Esophagus muscularis mucosa (tissue), 4 donors: ENCODE measurements at regions not wholly inside any gene's neighbourhood (a gene's known extent, or its start where the extent isn't known, plus 50 kb on each side); places are given as distances from the start of the nearest gene placed in this dataset.
"Not testable (repeated sequence)": the region's sequence is repeated elsewhere in the genome, so short reads cannot be mapped to it uniquely, and the experiment has no call there.

Experiments used
- DNase-seq: peaks from one replicate; pipeline ENCODE4 v3.0.0-alpha.2; 2017; ENCODE audit errors: extremely low spot score
- H3K27ac ChIP-seq, 4 donors: fragments of 200-600 bp; sonication (generic); replicated peaks in 1 of 4; 1 replicate in 3 of 4; 2 replicates in 1 of 4; pipeline ENCODE4 v1.5.1; 2016 to 2019; ENCODE audit warnings: mild to moderate bottlenecking in 1 of 4
- H3K27me3 ChIP-seq, 4 donors: fragments of 200-600 bp; sonication (generic); one replicate each; pipeline versions ENCODE4 v1.5.1 to v1.6.0; 2016 to 2019
- H3K36me3 ChIP-seq, 4 donors: fragments of 200-600 bp; sonication (generic); one replicate each; pipeline ENCODE4 v1.5.1; 2016 to 2019
- H3K4me1 ChIP-seq, 4 donors: fragments of 200-600 bp; sonication (generic); one replicate each; pipeline ENCODE4 v1.5.1; 2016 to 2019
- H3K4me3 ChIP-seq, 4 donors: fragments of 200-600 bp; sonication (generic); 1 replicate in 2 of 4; 2 replicates in 2 of 4; pipeline ENCODE4 v1.5.1; 2016 to 2019; ENCODE audit warnings: mild to moderate bottlenecking in 4 of 4, moderate library complexity in 1 of 4
- H3K9me3 ChIP-seq, 4 donors: fragments of 200-600 bp; sonication (generic); 1 replicate in 3 of 4; 2 replicates in 1 of 4; pipeline ENCODE4 v1.5.1; 2016 to 2019
- CTCF ChIP-seq, 3 experiments: fragments of 200-600 bp in 2 of 3; fragments of 450-650 bp in 1 of 3; sonication (generic) in 2 of 3; IDR thresholded peaks; one replicate each; pipeline ENCODE4 v1.5.1; 2017 to 2019; ENCODE audit warnings: antibody characterized with exemption in 3 of 3, mild to moderate bottlenecking in 2 of 3, moderate library complexity in 1 of 3
- EP300 ChIP-seq: sonication (generic); formaldehyde crosslinking; IDR thresholded peaks from one replicate; pipeline ENCODE4 v1.6.1; 2017; ENCODE audit warnings: antibody characterized with exemption
- POLR2A ChIP-seq: fragments of 450-650 bp; IDR thresholded peaks from one replicate; pipeline ENCODE4 v1.6.1; 2017; ENCODE audit warnings: antibody characterized with exemption, moderate library complexity, mild to moderate bottlenecking, low read depth
- POLR2AphosphoS5 ChIP-seq, 2 donors: sonication (generic); formaldehyde crosslinking; IDR thresholded peaks; one replicate each; pipeline ENCODE4 v1.6.1; 2017; ENCODE audit warnings: antibody characterized with exemption in 2 of 2
- WGBS: methylation state at CpG from one replicate; pipeline ENCODE4 v1.1.5; 2018; 5-methylcytosine and 5-hydroxymethylcytosine counted together
- intact Hi-C: fragments of 100-400 bp; cut with DNase I; formaldehyde crosslinking; loops from one replicate; pipeline ENCODE4 v1.15.1; 2023

- TF ChIP-seq POLR2AphosphoS5 (IDR thresholded peaks at IDR 0.05) (no peak), EP300 (no peak), CTCF (IDR thresholded peaks at IDR 0.05) (no peak), POLR2A (no peak)
- intact Hi-C loops, result no loop called here
- Histone ChIP-seq H3K9me3 (no peaks in the 10 kb centered on the region), H3K4me1 (peaks cover 0 to 7% (median 0%) of the 10 kb centered on the region in 4 donors), H3K4me3 (no peak overlapping the region), H3K27me3 (no peaks in the 10 kb centered on the region), H3K27ac (no peak overlapping the region), H3K36me3 (no peaks in the 10 kb centered on the region)
- DNase-seq, result no peak
- 80% methylated on average over 6 of the region's 6 CpGs for WGBS
Measured at GRCh38 chrX:138885886-138886285, 174.4 kb upstream of the FGF13 start.

DNA sequence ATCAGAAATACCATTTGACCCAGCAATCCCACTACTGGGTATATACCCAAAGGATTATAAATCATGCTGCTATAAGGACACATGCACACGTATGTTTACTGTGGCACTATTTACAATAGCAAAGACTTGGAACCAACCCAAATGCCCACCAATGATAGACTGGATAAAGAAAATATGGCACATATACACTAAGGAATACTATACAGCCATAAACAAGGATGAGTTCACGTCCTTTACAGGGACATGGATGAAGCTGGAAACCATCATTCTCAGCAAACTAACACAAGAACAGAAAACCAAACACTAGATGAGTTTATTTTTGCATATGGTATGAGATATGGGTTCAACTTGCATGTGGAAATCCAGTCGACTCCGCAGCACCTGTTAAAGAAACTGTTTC lies 168.8 kb upstream of the FGF13 start:
- H3K4me1 ChIP-seq, intact Hi-C loops, H3K27me3 ChIP-seq, H3K36me3 ChIP-seq, H3K4me3 ChIP-seq, DNase-seq, H3K9me3 ChIP-seq, H3K27ac ChIP-seq: not testable (repeated sequence)
- WGBS, result 89% methylated on average over 4 of the region's 4 CpGs

DNA sequence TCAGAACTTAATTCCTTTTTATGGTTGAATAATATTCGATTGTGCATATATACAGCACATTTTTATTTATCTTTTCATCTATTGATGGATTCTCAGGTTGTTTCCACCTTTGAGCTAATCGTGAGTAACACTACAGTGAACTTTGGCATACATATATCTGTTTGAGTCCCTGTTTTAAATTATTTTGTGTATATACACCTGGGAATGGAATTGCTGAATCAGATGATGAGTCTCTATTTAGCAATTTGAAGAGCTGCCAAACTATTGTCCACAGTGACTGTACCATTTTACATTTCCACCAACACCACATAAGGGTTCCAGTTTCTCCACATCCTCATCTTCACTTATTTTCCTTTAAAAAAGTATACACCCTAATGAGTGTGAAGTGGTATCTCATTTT lies 166.2 kb upstream of the FGF13 start:
- 67% methylated on average over 2 of the region's 2 CpGs for WGBS
- Histone ChIP-seq H3K4me1 (no peaks in the 10 kb centered on the region), H3K27ac (no peak overlapping the region), H3K4me3 (no peak overlapping the region), H3K36me3 (no peaks in the 10 kb centered on the region), H3K27me3 (no peaks in the 10 kb centered on the region), H3K9me3 (no peaks in the 10 kb centered on the region)
- intact Hi-C loops, result no loop called here
- DNase-seq, result no peak
- TF ChIP-seq POLR2A (no peak), CTCF (IDR thresholded peaks at IDR 0.05) (no peak)

DNA sequence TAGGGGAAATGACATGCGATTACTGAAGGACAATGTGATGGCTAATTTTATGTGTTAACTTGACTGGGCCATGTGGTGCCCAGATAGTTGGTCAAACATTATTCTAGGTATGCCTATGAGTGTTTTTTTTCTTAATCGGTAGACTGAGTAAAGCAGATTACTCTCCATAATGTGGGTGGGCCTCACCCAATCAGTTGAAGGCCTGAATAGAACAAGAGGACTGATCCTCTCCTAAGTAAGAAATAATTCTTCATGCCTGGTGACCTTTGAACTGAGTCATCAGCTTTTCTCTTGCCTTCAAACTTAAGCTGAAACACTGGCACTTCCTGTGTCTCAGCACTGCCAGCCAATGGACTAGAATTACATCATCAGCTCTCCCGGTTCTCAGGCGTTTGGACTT lies 164.0 kb upstream of the FGF13 start:
- 83% methylated on average over 4 of the region's 4 CpGs for WGBS
- TF ChIP-seq EP300 (no peak), POLR2AphosphoS5 (IDR thresholded peaks at IDR 0.05) (no peak), POLR2A (no peak), CTCF (IDR thresholded peaks at IDR 0.05) (no peak)
- H3K4me3 ChIP-seq, result no peak overlapping the region
- no peaks in the 10 kb centered on the region for H3K9me3 ChIP-seq
- H3K4me1 ChIP-seq, result no peaks in the 10 kb centered on the region
- no peak for DNase-seq
- no peak overlapping the region for H3K27ac ChIP-seq
- no peaks in the 10 kb centered on the region for H3K36me3 ChIP-seq
- no peaks in the 10 kb centered on the region for H3K27me3 ChIP-seq
- intact Hi-C loops, result no loop called here

GRCh38 chrX:138874271-138874935 lies 162.9 kb upstream of the FGF13 start:
- TF ChIP-seq EP300 (no peak), CTCF (IDR thresholded peaks at IDR 0.05) (no peak), POLR2AphosphoS5 (IDR thresholded peaks at IDR 0.05) (no peak), POLR2A (no peak)
- WGBS, result 82% methylated on average over 5 of the region's 5 CpGs

DNA sequence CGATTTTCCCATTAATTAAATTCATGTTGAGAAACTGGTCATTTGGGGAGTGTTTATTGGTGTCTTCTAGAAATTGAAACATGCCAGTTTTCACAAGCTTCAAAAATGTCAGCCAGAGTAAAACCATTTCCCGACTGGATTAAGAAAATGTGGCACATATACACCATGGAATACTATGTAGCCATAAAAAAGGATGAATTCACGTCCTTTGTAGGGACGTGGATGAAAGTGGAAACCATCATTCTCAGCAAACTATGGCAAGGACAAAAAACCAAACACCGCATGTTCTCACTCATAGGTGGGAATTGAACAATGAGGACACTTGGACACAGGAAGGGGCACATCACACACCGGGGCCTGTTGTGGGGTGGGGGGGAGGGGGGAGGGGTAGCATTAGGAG lies 162.1 kb upstream of the FGF13 start:
- 76% methylated on average over 5 of the region's 6 CpGs for WGBS

More at GRCh38 chrX:138874271-138874935, 162.9 kb upstream of the FGF13 start:
- Histone ChIP-seq H3K4me1 (no peaks in the 10 kb centered on the region), H3K36me3 (no peaks in the 10 kb centered on the region), H3K27me3 (no peaks in the 10 kb centered on the region), H3K4me3 (no peak overlapping the region), H3K9me3 (no peaks in the 10 kb centered on the region), H3K27ac (no peak overlapping the region)
- no peak for DNase-seq
- intact Hi-C loops, result no loop called here

More for the DNA sequence above, 162.1 kb upstream of the FGF13 start:
- H3K36me3 ChIP-seq, H3K4me3 ChIP-seq, H3K27ac ChIP-seq, H3K27me3 ChIP-seq, H3K4me1 ChIP-seq, H3K9me3 ChIP-seq, intact Hi-C loops, DNase-seq: not testable (repeated sequence)
